ENCODE measurements at regions not wholly inside any gene's neighbourhood (a gene's known extent, or its start where the extent isn't known, plus 50 kb on each side); places are given as distances from the start of the nearest gene placed in this dataset.

- TF ChIP-seq FOXM1 (IDR thresholded peaks at IDR 0.05; ENCODE audit: borderline replicate concordance, low read depth) (no peak), MAX (IDR thresholded peaks at IDR 0.05) (no peak), TAF1 (IDR thresholded peaks at IDR 0.05; ENCODE audit: low read depth) (no peak), EP300 (IDR thresholded peaks at IDR 0.05; ENCODE audit: borderline replicate concordance) (no peak), EGR1 (IDR thresholded peaks at IDR 0.05) (no peak), TEAD4 (IDR thresholded peaks at IDR 0.05) (no peak), CREB1 (IDR thresholded peaks at IDR 0.05; ENCODE audit: low read depth) (no peak), ZBTB7A (IDR thresholded peaks at IDR 0.05; ENCODE audit: low read depth) (no peak), CEBPB (IDR thresholded peaks at IDR 0.05) (no peak), USF1 (IDR thresholded peaks at IDR 0.05) (no peak), TCF12 (IDR thresholded peaks at IDR 0.05; ENCODE audit: low read depth) (no peak), RAD21 (IDR thresholded peaks at IDR 0.05; ENCODE audit: low read depth) (no peak), REST (IDR thresholded peaks at IDR 0.05; ENCODE audit: low read depth) (no peak), NFIC (IDR thresholded peaks at IDR 0.05) (no peak)
These were observed 299.7 kb upstream of the KAZN start for GRCh38 chr1:14298806-14299205.

GRCh38 chr1:14300991-14301703 is 297.3 kb upstream of the KAZN start:
- TF ChIP-seq YY1 (IDR thresholded peaks at IDR 0.05; ENCODE audit: low read depth) (no peak), RAD21 (IDR thresholded peaks at IDR 0.05; ENCODE audit: low read depth) (no peak), FOXM1 (IDR thresholded peaks at IDR 0.05; ENCODE audit: borderline replicate concordance, low read depth) (no peak), REST (IDR thresholded peaks at IDR 0.05; ENCODE audit: low read depth) (no peak), CREB1 (IDR thresholded peaks at IDR 0.05; ENCODE audit: low read depth) (no peak), EGR1 (IDR thresholded peaks at IDR 0.05) (no peak), MAX (IDR thresholded peaks at IDR 0.05) (no peak)

GRCh38 chr1:14301704-14302024 is 296.8 kb upstream of the KAZN start:
- TF ChIP-seq TAF1 (IDR thresholded peaks at IDR 0.05; ENCODE audit: low read depth) = no peak

- TF ChIP-seq TEAD4 (IDR thresholded peaks at IDR 0.05) (no peak), USF1 (IDR thresholded peaks at IDR 0.05) (no peak), REST (IDR thresholded peaks at IDR 0.05; ENCODE audit: low read depth) (no peak), TCF12 (IDR thresholded peaks at IDR 0.05; ENCODE audit: low read depth) (no peak), TAF1 (IDR thresholded peaks at IDR 0.05; ENCODE audit: low read depth) (no peak), EGR1 (IDR thresholded peaks at IDR 0.05) (no peak), CEBPB (IDR thresholded peaks at IDR 0.05) (no peak), MAX (IDR thresholded peaks at IDR 0.05) (no peak), NFIC (IDR thresholded peaks at IDR 0.05) (no peak), ZBTB7A (IDR thresholded peaks at IDR 0.05; ENCODE audit: low read depth) (no peak), YY1 (IDR thresholded peaks at IDR 0.05; ENCODE audit: low read depth) (no peak), EP300 (IDR thresholded peaks at IDR 0.05; ENCODE audit: borderline replicate concordance) (no peak), RAD21 (IDR thresholded peaks at IDR 0.05; ENCODE audit: low read depth) (no peak), CREB1 (IDR thresholded peaks at IDR 0.05; ENCODE audit: low read depth) (no peak), FOXM1 (IDR thresholded peaks at IDR 0.05; ENCODE audit: borderline replicate concordance, low read depth) (no peak)
These were observed 296.5 kb upstream of the KAZN start for GRCh38 chr1:14302025-14302424.
